Bone marrow (tissue), 2 donors: ENCODE measurements at regions not wholly inside any gene's neighbourhood (a gene's known extent, or its start where the extent isn't known, plus 50 kb on each side); places are given as distances from the start of the nearest gene placed in this dataset.

Experiments
- DNase-seq, 2 donors: peaks; one replicate each; lab custom pipeline; 2025; lab: John Stamatoyannopoulos, UW

GRCh38 chr2:200013906-200014305, 58.5 kb downstream of the MAIP1 start:
- DNase-seq = no peak

DNA sequence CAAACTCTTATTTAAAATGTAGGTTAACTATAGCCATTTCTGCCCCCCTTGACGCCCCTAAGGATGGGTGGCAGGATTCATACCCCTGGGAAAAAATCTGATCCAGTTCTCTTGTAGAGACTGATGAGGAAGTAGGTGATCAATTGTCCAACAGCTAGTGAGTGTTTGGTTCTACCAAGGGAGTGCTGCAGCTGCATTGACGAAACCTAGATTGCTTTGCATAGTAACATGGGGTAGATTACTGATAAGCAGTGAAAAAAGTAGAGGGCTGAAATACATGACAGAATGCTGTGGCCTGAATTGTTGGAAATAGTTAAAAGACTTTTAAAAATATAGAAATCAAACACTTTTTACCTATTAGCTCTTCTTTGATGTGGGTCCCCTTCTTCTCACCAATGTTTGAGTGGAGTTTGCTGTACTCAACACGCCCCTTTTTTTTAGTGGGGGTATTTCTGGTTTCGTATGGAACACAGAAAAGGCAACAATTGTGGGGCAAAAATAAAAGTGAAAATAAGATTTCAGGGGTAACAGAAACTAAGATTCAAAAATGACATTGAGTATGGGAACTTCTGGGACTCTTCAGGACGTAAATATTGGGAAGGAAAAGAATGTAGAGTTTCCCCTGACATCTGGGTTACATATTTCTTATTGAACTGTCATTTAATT, 66.2 kb downstream of the MAIP1 start:
- no peak for DNase-seq

DNA sequence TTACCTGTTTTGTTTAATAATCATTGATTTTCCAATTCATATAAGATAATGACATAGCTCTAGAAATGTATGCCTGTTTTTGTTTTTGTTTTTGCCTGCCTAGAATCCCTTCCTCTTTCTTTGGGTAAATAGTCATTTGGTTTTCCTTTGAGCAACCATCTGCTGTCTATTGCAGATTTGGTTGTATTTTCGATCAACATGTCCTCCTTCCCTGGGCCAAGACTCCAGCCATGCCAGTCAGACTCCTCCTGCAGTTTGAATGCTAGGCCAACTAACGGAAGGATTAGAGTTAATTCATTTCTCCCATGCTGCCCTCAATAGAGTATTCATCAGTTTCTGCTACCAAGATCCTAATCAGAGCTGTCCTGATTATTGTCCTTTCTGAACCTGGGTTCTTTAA, 67.1 kb downstream of the MAIP1 start:
- no peak for DNase-seq

GRCh38 chr2:200023570-200023969, 68.2 kb downstream of the MAIP1 start:
- DNase-seq = no peak

DNA sequence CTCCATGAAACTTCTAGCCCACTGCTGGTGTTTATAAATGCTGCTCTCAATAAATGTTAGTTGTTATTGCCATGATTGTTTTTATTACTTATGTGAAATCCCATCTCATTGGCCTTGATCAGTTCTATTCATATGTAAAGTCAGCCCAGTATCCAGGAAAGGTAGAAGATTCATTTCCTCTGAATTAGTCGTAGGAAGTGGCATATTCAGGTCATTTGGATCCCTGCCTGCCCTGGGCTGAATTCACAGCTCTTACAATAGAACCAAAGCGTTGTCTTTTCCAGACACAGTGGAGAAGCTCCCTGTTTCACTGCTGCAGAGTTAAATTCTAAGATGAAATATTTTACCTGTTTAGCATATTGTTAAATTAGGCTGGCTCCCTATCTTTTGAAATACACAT, 70.3 kb downstream of the MAIP1 start:
- DNase-seq = no peak

- no peak for DNase-seq
Measured at GRCh38 chr2:200026332-200027230, 71.2 kb downstream of the MAIP1 start.

DNA sequence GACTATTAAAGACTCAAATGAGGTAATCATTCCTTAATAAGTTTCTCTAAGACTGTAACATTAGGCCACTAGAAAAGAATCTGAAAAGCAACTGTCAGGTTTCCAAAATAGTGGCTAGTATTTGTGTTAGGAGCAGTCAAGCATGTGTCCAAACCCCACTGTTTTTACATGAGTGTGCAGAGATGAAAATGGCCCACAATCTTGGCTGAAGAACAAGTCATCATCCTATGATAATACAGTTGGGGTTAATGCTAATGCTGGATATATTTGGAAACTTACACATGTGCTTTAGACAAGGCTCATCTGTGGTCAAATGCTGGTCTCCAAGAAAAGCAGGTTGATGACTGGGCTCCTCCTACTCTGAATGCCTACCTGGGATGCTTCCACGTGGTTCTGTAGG, 73.6 kb downstream of the MAIP1 start:
- DNase-seq = no peak

- DNase-seq = no peak
Measured at GRCh38 chr2:200032895-200033294, 77.5 kb downstream of the MAIP1 start.

DNA sequence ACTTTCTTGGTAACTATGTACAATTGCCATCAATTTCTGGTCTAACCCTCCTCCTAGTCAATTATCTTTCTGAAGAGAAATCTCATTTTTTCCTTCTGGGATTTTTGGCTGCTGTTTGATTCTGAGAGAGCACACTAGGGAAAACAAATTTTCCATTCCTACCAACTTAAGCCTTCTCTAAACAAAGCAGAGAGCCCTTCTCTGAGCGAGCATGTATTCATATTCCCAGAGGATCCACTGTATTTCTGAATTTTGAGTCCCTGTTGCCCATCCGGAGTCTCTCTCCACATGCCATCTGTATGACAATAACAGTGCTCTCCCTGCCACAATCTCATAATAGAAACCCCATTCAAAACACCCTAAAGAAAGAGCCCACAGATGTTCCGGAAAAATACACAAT, 78.5 kb downstream of the MAIP1 start:
- no peak for DNase-seq

DNA sequence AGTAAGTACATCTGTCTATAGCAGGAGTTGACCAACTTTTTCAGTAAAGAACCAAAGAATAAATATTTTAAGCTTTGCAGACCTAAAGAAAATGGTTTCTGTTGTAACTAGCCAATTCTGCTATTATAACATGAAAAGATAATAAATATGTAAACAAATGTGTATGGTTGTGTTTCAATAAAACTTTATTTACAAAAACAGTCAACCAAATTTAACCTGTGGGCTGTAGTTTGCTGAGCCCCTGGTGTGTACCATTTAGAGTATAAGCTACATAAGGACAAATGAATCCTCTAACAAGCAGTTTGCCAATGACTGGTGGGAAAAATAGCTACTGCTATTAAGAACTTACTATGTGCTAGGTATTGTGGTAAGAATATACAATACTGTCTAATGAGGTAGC, 79.4 kb downstream of the MAIP1 start:
- no peak for DNase-seq

DNA sequence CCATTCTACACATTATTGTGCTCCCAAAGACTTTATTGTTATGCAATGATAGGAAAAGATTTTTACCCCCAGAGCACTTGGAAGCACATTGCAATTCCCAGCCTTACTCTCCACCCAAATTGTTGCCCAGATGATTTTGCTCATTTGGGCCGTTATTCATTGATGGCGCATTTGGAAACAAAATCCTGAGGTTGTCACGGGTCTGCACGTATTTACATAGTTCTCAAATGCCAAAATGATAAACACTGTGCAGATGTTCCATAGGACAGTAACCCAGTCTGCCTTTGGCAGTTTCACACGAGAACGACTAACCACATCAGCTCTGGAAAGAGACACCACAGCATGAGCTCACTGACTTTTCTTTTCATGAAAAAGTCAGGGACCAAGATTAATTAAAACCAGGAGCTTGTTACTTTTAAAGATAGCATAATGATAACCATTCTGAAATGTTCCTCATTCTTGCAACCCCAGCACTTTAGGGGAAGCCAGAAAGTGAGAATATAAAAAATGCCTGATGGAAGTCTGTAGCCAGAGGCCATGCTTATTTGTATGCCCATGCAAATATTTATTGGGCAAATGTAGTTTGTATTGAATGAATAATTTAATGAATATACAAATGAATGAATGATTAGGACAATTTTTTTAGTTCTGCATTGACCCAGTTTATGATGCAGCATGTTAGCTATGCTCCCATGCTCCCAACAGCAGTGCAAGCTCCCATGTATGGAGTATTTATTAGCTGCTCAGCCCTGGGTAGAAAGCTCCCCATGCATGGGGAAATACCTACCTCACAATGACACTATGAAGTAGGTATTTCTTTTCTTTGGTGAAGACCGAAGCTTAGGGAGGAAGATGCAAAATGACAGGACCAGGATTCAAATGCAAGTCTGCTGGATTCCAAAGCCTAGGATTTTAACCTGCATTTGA, 84.6 kb downstream of the MAIP1 start:
- DNase-seq = no peak

- DNase-seq = no peak
Measured at GRCh38 chr2:200040831-200041230, 85.4 kb downstream of the MAIP1 start.

DNA sequence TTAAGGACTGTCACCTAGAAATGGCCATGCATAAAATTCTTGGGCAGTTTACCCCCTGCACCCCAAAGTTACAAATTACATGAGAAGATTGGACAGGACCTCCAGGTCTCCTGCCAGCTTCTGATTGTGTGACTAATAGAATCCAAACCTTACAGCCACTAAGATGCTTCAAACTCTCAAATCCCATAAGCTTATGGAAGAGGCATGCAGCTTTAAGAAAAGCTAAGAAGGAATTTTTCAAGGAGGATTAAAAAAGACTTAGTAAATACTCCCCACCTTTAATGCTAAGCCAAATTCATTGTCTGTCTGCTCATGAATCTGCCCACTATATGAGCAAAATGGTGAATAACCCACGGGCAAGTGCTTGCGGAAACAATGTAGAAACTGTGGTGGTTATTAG, 86.3 kb downstream of the MAIP1 start:
- DNase-seq = no peak

DNA sequence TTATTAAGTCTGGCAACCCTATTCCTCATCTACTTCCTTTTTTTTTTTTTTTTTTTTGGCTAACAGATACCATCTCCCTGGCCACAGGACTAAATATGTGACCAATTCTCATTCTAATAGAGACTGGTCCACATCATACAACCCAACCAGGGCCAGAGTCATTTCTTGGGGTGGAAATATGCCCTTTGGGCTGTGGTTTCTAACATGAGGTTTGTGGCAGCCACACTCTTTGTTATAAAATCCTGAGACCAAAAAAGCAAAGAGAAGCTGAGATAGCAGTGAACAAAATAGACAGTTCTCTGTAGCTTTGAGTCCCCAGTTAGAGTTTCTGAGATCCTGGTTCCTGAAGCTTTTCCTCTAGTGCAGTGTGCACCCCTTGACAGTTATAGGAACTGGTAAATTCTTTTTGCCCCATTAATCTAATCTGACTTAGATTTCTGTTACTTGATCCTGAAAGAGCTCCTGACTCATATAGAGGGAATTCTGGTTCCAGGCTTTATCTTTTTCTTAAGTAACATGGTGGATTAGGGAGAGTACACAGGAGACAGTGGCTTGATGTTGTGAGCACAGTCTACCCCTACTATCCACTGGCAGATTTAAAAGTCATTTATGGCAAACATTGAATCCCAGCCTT, 86.8 kb downstream of the MAIP1 start:
- no peak for DNase-seq

GRCh38 chr2:200042944-200043343, 87.6 kb downstream of the MAIP1 start:
- no peak for DNase-seq

DNA sequence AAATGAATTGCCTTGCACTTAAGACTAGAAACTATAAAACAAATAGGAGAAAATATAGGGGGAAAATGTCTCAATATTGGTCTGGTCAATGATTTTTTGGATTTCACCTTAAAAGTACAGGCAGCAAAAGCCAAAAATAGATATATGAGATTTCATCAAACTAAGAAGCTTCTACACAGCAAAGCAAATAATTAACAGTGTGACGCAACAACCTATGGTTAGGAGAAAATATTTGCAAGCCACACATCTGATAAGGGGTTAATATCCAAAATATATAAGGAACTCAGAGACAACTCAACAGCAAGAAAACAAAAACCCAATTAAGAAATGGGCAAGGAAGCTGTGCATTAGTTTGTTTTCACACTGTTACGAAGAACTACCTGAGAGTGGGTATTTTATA, 89.1 kb downstream of the MAIP1 start:
- DNase-seq = no peak

GRCh38 chr2:200048421-200048820, 93.0 kb downstream of the MAIP1 start:
- no peak for DNase-seq

- DNase-seq = no peak
Measured at GRCh38 chr2:200049086-200049485, 93.7 kb downstream of the MAIP1 start.

GRCh38 chr2:200050921-200051610, 95.7 kb downstream of the MAIP1 start:
- no peak for DNase-seq

DNA sequence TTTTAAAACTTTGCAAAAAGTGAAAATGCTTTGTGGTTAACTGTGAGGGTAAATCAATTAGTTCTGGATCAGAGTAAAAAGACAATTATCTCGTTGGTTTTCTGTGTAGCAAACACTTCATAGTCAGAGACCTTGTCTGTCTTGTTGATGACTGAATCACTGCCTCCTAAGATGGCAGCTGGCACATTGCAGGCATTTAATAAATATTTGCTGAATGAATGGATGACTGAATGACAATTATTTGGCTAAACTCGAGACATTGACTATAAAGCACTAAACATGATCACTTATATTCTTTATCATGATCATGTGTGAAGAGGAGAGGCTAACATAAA, 96.2 kb downstream of the MAIP1 start:
- DNase-seq = no peak

DNA sequence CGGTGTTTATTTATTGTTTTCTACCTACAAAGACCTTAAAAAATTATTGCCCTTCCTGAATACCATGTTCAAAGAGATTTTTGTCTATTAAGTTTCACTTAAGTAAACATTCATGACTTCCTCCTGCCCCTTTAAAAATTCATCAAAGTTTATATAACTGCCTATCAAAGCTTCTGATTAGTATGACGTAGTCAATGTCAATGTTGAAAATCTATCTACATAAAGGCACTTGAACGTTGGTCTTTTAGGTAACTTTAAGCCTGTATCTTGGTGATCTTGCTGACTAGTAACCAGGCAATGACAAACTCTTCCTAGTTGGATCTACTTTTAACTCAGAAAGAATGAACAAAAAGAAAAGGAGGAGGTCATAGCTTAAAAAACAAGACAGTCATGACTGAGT, 97.2 kb downstream of the MAIP1 start:
- DNase-seq = no peak
